ENCODE measurements at regions not wholly inside any gene's neighbourhood (a gene's known extent, or its start where the extent isn't known, plus 50 kb on each side); places are given as distances from the start of the nearest gene placed in this dataset.

DNA sequence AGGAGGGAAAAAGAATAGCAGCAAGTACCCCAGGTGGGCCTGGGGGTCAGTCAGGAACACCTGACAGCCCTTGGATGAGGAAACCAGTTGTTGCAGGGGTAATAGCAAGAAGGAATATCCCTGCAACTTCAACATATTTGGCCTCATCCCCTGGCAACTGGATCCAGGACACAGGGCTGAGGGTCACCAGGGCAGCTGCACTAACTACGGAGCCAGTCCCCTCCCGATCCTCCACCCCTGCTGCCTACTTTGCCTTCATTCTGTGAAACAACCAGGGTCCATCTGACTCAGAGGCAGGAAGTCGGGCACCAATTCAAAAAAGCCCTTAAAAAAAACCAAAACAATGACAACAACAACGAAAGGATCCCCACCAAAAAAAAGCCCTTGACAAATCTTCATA is 52.9 kb downstream of the FRMPD3 start:
- DNase-seq, result no peak

DNA sequence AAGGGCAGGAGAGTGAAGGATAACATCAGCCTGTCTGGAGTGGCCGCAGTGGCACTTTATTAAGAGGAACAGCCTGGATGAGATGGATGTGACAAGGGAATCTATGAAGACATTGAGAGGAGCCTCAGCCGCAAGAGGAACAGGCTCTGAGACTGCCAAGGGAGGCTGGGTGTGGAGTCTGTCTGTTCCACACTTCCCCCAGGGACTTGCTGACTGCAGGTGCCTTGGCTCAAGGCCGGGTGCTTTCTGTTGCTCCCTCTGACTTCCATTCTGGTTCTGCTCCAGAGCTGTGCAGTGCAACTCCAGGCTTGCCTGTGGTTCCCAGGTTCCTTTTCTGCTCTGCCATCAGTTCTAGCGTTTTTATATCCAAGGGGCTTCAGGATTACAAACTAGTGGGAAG is 54.6 kb downstream of the FRMPD3 start:
- DNase-seq, result no peak

- DNase-seq, result no peak
These were observed 55.8 kb downstream of the FRMPD3 start for GRCh38 chrX:107505223-107505622.

- no peak for DNase-seq
These were observed 57.2 kb downstream of the FRMPD3 start for GRCh38 chrX:107506596-107507031.

- no peak for DNase-seq
These were observed 57.8 kb downstream of the FRMPD3 start for GRCh38 chrX:107507093-107507743.

- no peak for DNase-seq
These were observed 58.3 kb downstream of the FRMPD3 start for GRCh38 chrX:107507744-107508117.

- no peak for DNase-seq
These were observed 59.5 kb downstream of the FRMPD3 start for GRCh38 chrX:107508925-107509324.

GRCh38 chrX:107514944-107515343 is 65.5 kb downstream of the FRMPD3 start:
- no peak for DNase-seq

DNA sequence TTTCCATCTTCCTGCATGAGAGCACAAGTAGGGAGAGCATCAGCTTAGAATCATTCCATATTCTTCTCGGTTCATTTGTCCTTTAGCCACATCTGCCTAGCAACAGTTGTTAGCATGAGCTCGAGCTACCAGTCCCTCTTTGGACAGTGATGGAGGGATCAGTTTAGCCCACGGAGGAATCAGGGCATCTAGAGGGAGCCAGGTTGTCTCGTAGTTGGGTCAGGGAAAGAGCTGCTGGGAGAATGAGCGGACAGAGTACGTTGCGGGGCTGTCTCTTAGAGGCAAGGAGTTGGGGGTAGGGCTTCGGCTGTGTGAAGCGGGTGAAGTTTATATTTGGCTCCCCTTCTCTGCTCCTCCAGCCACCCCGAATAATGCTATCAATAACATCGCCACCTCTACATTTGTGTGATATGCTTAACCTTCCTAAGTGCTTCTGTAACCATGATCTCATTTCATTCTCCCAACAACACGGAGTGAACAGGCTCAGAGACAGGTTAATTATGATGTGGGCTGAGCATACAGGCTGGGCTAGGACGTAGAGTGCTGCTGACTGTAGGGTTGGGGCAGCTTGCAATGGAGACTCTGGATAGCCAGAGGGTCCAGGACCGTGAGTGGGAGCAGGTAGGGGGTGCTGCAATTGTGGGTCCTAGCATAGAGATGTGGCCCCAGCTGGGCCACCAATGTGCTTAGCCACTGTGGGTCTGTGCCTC is 72.6 kb downstream of the FRMPD3 start:
- no peak for DNase-seq

DNA sequence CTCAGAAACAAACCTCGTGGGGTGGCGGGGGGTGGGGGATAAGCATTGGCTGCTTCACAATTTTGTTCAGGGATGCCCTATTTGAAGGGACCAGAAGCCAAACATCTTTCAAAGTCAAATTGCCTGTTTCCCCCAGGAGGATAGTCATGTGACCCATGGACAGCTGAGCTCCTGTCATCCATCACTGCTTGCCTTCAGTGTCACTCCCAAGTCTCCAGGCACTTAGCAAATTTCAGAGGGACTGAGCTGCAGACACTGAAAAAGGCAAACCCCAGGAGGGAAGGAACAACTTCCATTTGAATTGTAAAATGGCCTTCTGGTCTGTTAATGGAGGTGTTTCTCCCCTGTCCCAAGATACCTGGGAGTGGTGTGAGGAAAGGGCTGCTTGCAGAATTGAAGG is 73.4 kb downstream of the FRMPD3 start:
- no peak for DNase-seq

DNA sequence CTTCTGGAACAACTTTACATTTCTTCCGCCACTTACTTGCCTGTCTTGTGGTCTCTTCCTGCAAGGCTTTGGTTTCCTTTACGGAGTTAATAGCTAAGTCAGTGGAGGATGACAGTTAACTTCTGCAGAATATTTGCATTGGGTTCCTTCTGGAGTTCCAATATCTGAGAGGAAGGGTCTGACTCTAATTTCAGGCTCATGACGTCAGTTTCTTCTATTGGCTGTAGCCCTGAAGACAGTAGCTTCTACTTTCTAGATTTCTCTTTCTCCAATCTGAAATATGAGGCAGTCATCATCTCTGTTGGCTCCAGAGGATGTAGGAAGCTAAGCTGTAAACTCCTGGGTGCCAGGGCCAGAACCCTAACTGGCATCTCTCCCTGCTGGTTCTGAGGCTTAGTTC is 76.7 kb downstream of the FRMPD3 start:
- no peak for DNase-seq

- DNase-seq, result no peak
These were observed 80.7 kb downstream of the FRMPD3 start for GRCh38 chrX:107530141-107530540.

DNA sequence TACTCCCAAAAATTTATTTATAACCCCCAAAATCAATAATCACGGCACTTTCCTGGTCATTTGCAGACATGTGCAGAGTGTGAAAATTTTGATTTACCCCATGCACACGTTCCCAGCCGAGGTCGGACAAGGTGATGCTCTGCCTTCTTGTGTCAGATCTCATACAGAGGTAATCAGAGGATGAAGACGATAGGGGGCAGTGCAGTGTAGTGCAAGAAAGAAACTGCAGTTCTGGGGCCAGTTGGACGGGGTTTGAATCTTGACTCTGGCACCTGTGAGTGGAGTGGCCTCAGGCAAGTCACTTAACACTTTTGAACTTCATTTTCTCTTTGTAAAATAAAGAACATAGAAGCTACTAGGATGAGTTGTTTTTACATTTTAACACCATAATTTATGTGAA is 88.4 kb downstream of the FRMPD3 start:
- DNase-seq, result peak; percentile 30

DNA sequence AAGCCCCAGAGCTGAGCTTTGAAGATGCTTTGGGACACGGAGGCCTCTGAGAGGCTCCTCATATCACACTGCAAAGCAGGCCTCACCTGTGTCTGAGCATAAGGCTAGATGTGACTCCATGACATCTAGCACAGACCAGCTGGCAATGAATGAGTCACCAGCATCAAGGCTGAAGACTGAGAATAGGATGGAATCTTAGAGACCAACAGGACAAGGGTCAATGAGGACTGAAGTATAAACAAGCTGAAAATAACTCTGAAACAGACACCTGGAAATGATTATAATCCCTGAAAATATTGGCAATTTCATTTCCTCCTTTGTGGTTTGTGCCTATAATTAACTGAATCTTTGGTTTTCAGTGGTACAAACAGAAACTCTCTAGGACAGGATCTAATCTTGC is 87.1 kb upstream of the PRPS1 start:
- no peak for DNase-seq

DNA sequence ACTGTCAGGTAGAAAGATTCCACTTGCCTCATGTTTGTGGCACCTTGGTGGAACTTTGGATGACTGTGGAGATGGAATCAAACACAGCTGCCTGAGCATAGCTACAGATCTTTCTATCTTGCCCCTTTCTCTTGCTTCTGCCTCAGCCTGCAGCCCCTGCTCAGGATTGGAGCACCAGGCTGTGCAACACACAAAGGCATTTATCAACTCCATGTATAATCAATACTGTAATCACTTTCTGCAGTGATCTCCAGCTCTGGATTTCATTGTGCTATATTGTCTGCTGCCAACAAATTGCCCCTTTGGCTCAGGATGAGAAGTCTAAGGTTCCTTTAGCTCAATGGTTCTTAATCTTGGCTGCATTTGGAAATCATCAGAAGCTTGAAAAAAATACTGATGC is 86.3 kb upstream of the PRPS1 start:
- DNase-seq, result no peak

DNA sequence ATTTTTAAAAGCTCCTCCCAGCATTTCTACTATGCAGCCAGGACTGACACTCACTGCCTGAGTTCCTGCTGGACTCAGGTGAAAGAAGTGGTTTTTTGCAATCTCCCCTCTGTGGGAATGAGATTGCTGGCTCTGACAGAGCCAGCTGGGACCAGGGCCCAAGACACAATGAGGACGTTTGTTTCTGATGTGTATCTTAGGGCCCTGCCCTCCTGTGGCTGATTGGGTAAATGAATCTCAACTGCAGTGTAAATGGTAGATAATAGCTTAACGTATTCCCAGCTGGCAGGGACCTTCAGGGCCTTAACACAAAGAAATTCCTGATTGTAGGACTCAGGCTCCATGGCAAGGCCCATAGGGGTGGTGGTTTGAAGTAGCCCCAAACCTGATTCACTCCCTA is 85.8 kb upstream of the PRPS1 start:
- no peak for DNase-seq

GRCh38 chrX:107547621-107548020 is 80.7 kb upstream of the PRPS1 start:
- no peak for DNase-seq

DNA sequence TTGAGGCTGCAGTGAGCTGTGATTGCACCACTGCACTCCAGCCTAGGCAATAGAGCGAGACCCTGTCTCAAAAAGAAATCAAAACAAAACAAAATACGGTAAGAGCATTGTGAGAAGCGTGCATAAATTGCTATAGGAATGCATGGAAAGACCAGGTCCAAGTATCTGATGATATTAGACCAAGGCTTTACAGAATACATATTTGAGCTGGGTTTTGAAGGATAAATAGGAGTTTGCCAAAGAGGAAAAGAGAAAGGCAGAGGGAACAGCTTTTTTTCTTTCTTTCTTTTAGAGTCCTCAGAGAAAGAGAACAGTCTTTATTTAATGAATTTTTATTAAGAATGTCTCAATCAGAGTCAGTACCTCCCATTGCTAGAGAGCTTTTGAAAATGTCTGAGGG is 79.5 kb upstream of the PRPS1 start:
- no peak for DNase-seq

- no peak for DNase-seq
These were observed 78.8 kb upstream of the PRPS1 start for GRCh38 chrX:107549504-107549903.

DNA sequence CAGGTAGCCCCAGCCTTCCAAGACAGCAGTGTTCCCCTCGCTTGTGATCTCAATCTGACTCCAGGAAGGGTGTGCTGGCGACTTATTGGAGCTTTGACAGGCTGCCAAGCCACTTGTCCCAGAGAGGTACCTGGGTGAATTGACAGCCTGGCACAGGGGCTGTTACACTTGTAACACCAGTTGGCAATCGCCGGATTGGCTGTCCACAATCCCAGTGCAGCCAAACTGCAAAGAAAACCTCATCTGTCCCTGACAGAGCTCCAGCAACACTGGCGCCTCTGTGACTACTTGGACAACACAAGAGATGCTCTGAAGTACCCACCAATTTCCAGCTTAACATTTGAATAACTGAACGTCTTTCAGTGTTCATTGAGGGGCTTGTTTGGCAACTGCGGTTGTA is 76.8 kb upstream of the PRPS1 start:
- DNase-seq, result no peak

GRCh38 chrX:107552930-107553329 is 75.4 kb upstream of the PRPS1 start:
- no peak for DNase-seq

DNA sequence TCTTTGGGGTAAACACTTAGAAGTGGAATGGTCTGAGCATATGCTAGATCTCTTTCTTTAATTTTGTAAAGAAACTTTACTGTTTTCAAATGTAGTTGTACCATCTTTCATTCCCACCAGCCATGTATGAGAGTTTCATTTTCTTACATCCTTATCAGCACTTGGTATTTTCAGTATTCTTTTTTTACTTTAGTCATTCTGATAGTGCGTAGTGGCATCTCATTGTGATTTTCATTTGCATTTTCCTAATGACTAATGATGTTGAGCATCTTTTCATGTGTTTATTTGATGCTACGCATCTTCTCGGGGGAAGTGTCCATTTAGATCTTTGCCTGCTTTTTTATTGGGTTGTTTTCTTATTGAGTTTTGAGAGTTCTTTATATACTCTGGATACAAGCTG is 71.3 kb upstream of the PRPS1 start:
- no peak for DNase-seq

DNA sequence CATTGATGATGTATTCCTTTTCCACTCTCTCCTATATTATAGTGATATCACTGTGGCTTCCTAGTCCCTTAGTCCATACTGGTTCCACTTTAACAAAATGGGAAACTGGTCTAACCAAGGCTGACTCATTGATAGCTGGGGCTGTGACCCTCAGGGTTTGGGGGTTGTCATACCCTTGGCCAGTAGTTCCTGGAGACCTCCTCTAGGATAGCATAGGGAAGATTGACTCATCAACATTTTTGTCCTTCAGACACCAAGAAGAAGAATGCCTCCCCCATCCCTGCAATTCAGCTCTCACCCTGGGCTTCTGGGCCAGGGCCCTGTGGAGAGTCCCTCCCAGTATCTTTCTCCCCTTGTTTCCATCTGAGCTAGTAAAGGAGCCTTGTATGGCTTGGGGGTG is 68.8 kb upstream of the PRPS1 start:
- no peak for DNase-seq

DNA sequence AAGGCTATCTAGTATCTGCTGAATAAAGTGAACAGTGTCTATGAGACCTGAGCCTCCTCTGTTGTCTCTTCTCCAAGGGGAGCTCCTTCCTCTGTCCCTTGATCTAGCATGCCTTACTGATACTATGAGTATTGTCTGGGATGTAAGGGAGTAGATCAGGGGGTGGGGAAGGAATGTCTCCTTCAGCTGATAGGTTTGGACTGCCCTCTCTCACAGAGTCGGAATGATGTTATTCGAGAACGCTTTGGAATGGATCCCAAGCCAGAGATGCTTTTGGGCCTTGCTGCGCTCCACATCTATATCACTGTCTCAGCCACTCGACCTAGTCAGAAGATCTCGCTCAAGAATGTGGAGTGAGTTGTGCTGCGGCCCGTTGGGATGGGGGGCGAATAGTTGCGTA is 68.3 kb upstream of the PRPS1 start:
- no peak for DNase-seq

DNA sequence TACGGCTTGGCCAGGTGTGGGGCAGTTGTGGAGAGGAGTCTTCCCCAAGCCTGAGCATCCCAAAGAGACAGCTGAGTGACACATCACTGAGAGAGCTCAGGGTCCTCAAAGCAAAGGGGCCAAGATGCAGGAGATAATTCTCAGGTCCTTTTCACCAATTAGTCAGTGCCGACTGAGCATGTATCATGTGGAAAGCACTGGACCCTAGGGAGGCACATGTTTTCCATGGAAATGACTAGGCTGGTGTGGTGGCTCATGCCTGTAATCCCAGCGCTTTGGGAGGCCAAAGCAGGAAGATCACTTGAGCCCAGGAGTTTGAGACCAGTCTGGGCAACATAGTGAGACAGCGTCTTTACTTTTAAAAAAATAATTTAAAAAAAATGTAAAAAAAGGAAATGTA is 67.3 kb upstream of the PRPS1 start:
- no peak for DNase-seq
